ENCODE measurements at regions not wholly inside any gene's neighbourhood (a gene's known extent, or its start where the extent isn't known, plus 50 kb on each side); places are given as distances from the start of the nearest gene placed in this dataset.

DNA sequence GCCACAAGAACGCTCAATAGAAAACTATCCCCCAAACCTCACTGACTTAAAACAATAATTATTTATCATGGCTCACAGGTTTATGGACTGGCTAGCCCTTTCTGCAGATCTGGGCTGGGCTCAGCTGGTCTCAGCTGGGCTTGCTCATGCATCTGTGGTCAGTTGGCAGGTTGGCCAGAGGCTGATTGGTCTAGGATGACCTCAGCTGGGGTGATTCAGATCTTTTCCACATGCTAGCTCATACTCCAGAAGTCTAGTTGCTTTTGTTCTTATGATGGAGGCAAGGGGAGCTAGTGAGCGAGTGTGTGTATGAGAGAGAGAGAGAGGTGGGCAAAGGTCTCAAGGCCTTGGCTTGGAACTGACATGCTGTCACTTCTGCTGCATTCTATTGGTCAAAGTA, 181.2 kb upstream of the NRXN3 start:
- H4K20me1 ChIP-seq (ENCODE audit: insufficient read depth, low read length): no peaks in the 10 kb centered on the region
- DNase-seq (ENCODE audit: low spot score): no peak
- TF ChIP-seq, protein P1, sequence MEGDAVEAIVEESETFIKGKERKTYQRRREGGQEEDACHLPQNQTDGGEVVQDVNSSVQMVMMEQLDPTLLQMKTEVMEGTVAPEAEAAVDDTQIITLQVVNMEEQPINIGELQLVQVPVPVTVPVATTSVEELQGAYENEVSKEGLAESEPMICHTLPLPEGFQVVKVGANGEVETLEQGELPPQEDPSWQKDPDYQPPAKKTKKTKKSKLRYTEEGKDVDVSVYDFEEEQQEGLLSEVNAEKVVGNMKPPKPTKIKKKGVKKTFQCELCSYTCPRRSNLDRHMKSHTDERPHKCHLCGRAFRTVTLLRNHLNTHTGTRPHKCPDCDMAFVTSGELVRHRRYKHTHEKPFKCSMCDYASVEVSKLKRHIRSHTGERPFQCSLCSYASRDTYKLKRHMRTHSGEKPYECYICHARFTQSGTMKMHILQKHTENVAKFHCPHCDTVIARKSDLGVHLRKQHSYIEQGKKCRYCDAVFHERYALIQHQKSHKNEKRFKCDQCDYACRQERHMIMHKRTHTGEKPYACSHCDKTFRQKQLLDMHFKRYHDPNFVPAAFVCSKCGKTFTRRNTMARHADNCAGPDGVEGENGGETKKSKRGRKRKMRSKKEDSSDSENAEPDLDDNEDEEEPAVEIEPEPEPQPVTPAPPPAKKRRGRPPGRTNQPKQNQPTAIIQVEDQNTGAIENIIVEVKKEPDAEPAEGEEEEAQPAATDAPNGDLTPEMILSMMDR (conservative IDR thresholded peaks at IDR 0.05; ENCODE audit: low read length): no peak
- no peak for TF ChIP-seq EZH2phosphoT487 (IDR thresholded peaks at IDR 0.05; ENCODE audit: borderline replicate concordance, low read depth, low read length)
- H3K9me2 ChIP-seq (ENCODE audit: insufficient read depth, low read length): no peaks in the 10 kb centered on the region
- BruUV-seq (replicated peaks): no TSS peak
- H3K4me2 ChIP-seq (ENCODE audit: low read length): no peak overlapping the region
- no peak overlapping the region for H2AFZ ChIP-seq (ENCODE audit: low read length)
- intact Hi-C loops (cut with micrococcal nuclease; ENCODE audit: unreplicated experiment): loop anchor here (10.0 kb wide), 1 partner anchor 334 kb away; no protein-coding TSS in a partner anchor
- ChIA-PET CTCF (ENCODE audit: unreplicated experiment) (no interaction called here), POLR2A (no interaction called here)
- no peaks in the 10 kb centered on the region for H3K36me3 ChIP-seq (ENCODE audit: insufficient read depth, low read length)
- H3K27ac ChIP-seq (ENCODE audit: low read depth, low read length, poor library complexity, severe bottlenecking): no peak overlapping the region
- H3K9me3 ChIP-seq (ENCODE audit: low read length): no peaks in the 10 kb centered on the region
- H3K4me3 ChIP-seq (ENCODE audit: low read depth, low read length, poor library complexity, severe bottlenecking): no peak overlapping the region
- no peaks in the 10 kb centered on the region for H3K79me2 ChIP-seq (ENCODE audit: insufficient read depth, low read depth, low read length)
- no peaks in the 10 kb centered on the region for H3K4me1 ChIP-seq (ENCODE audit: insufficient read depth, low read length, poor library complexity, severe bottlenecking)

DNA sequence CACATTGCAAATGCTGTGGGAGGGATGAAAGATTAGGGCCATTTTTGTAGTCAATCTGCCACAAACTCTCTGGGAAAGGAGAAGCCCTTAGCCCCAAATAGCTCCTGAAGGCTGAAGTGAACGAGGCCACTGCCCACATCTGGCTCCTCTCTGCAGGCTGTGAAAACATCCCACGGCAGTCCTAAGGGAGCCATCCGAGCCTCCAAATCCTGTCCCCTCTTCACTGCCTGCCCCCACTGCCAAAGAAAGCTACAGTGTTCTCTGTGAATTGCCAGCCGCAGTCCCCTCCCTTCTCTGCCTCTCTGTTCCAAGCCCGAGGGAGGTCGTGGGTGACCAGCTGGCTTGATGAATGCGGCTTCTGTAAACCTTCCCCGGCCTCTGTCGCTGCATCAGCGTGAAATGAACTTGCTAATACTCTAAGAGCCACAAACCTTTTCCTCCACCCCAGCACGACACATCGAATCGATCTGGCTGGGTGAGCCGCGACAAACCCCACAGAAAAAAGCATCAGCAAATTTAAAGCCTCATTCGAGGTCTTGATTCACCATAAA, 180.7 kb upstream of the NRXN3 start:
- POLR2A ChIA-PET: no interaction called here
- H3K27ac ChIP-seq (ENCODE audit: low read depth, low read length, poor library complexity, severe bottlenecking): no peak overlapping the region
- intact Hi-C loops (cut with micrococcal nuclease; ENCODE audit: unreplicated experiment): loop anchor here (10.0 kb wide), 1 partner anchor 335 kb away; no protein-coding TSS in a partner anchor
- H3K4me3 ChIP-seq (ENCODE audit: low read depth, low read length, poor library complexity, severe bottlenecking): no peak overlapping the region
- no peak overlapping the region for H3K4me2 ChIP-seq (ENCODE audit: low read length)
- DNase-seq (ENCODE audit: low spot score): no peak
- H3K4me1 ChIP-seq (ENCODE audit: insufficient read depth, low read length, poor library complexity, severe bottlenecking): no peaks in the 10 kb centered on the region
- no TSS peak for BruUV-seq (replicated peaks)
- no peaks in the 10 kb centered on the region for H3K79me2 ChIP-seq (ENCODE audit: insufficient read depth, low read depth, low read length)
- H4K20me1 ChIP-seq (ENCODE audit: insufficient read depth, low read length): no peaks in the 10 kb centered on the region
- TF ChIP-seq, protein P1 (conservative IDR thresholded peaks at IDR 0.05; ENCODE audit: low read length): no peak
- no peak for TF ChIP-seq EZH2phosphoT487 (IDR thresholded peaks at IDR 0.05; ENCODE audit: borderline replicate concordance, low read depth, low read length)
- H3K9me2 ChIP-seq (ENCODE audit: insufficient read depth, low read length): no peaks in the 10 kb centered on the region
- no peaks in the 10 kb centered on the region for H3K36me3 ChIP-seq (ENCODE audit: insufficient read depth, low read length)
- CTCF ChIA-PET (ENCODE audit: unreplicated experiment): no interaction called here
- H3K9me3 ChIP-seq (ENCODE audit: low read length): no peaks in the 10 kb centered on the region
- no peak overlapping the region for H2AFZ ChIP-seq (ENCODE audit: low read length)

DNA sequence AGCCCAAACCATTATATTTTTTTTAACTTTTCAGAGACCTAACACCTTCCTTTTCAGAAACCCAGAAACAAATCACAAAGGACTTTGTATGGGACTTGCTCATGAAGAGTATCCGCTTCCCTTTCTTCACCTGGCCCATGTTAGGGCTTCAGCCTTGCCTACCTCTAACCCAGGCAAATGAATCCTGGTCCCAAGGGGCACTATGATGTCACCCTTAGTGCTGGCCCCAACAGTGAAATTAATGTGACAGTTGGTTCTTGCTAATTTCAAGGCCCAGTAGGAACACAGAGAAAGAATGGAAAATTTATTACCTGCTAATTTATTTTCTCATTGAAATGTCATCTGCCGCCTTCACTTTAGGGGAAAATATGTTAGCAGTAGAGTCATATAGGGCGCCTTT, 179.8 kb upstream of the NRXN3 start:
- Histone ChIP-seq H3K4me1 (ENCODE audit: insufficient read depth, low read length, poor library complexity, severe bottlenecking) (no peaks in the 10 kb centered on the region), H3K27ac (ENCODE audit: low read depth, low read length, poor library complexity, severe bottlenecking) (no peak overlapping the region), H2AFZ (ENCODE audit: low read length) (no peak overlapping the region), H3K79me2 (ENCODE audit: insufficient read depth, low read depth, low read length) (no peaks in the 10 kb centered on the region), H3K4me3 (ENCODE audit: low read depth, low read length, poor library complexity, severe bottlenecking) (no peak overlapping the region), H3K36me3 (ENCODE audit: insufficient read depth, low read length) (no peaks in the 10 kb centered on the region), H3K4me2 (ENCODE audit: low read length) (no peak overlapping the region), H4K20me1 (ENCODE audit: insufficient read depth, low read length) (no peaks in the 10 kb centered on the region), H3K9me3 (ENCODE audit: low read length) (no peaks in the 10 kb centered on the region), H3K9me2 (ENCODE audit: insufficient read depth, low read length) (no peaks in the 10 kb centered on the region)
- intact Hi-C loops (cut with micrococcal nuclease; ENCODE audit: unreplicated experiment): no loop called here
- TF ChIP-seq, protein P1 (conservative IDR thresholded peaks at IDR 0.05; ENCODE audit: low read length): no peak
- no peak for TF ChIP-seq EZH2phosphoT487 (IDR thresholded peaks at IDR 0.05; ENCODE audit: borderline replicate concordance, low read depth, low read length)
- DNase-seq (ENCODE audit: low spot score): no peak
- POLR2A ChIA-PET: no interaction called here
- CTCF ChIA-PET (ENCODE audit: unreplicated experiment): no interaction called here
- BruUV-seq (replicated peaks): no TSS peak
